ENCODE measurements at regions not wholly inside any gene's neighbourhood (a gene's known extent, or its start where the extent isn't known, plus 50 kb on each side); places are given as distances from the start of the nearest gene placed in this dataset.
"Not testable (repeated sequence)": the region's sequence is repeated elsewhere in the genome, so short reads cannot be mapped to it uniquely, and the experiment has no call there.

- no peak for DNase-seq
Measured at GRCh38 chr6:116982401-116982800, 105.4 kb downstream of the RFX6 start.

GRCh38 chr6:116983375-116983774 is 106.3 kb downstream of the RFX6 start:
- DNase-seq = no peak

GRCh38 chr6:116986819-116987218 is 109.8 kb downstream of the RFX6 start:
- no peak for DNase-seq

GRCh38 chr6:116990679-116991078 is 113.6 kb downstream of the RFX6 start:
- DNase-seq = no peak

GRCh38 chr6:116992546-116992945 is 115.5 kb downstream of the RFX6 start:
- DNase-seq = no peak

GRCh38 chr6:116994447-116994846 is 117.4 kb downstream of the RFX6 start:
- DNase-seq = no peak

GRCh38 chr6:116996842-116997241 is 119.8 kb downstream of the RFX6 start:
- DNase-seq = no peak

- no peak for DNase-seq
Measured at GRCh38 chr6:116997496-116997895, 120.5 kb downstream of the RFX6 start.

GRCh38 chr6:117007659-117008058 is 130.6 kb downstream of the RFX6 start:
- DNase-seq = no peak

- DNase-seq = no peak
Measured at GRCh38 chr6:117008618-117009017, 131.6 kb downstream of the RFX6 start.

GRCh38 chr6:117014641-117015473 is 137.8 kb downstream of the RFX6 start:
- not testable (repeated sequence) for DNase-seq

- DNase-seq = not testable (repeated sequence)
Measured at GRCh38 chr6:117015474-117015804, 138.4 kb downstream of the RFX6 start.

GRCh38 chr6:117018771-117019170 is 141.7 kb downstream of the RFX6 start:
- no peak for DNase-seq

GRCh38 chr6:117022774-117023173 is 145.7 kb downstream of the RFX6 start:
- no peak for DNase-seq

GRCh38 chr6:117025310-117025709 is 148.3 kb downstream of the RFX6 start:
- no peak for DNase-seq

GRCh38 chr6:117028256-117028655 is 151.2 kb downstream of the RFX6 start:
- no peak for DNase-seq

- no peak for DNase-seq
Measured at GRCh38 chr6:117034547-117034946, 157.5 kb downstream of the RFX6 start.

GRCh38 chr6:117034971-117035370 is 157.9 kb downstream of the RFX6 start:
- DNase-seq = no peak

GRCh38 chr6:117050301-117050700 is 173.3 kb downstream of the RFX6 start:
- no peak for DNase-seq

- no peak for DNase-seq
Measured at GRCh38 chr6:117072134-117072533, 193.2 kb upstream of the VGLL2 start.

GRCh38 chr6:117072781-117073180 is 192.6 kb upstream of the VGLL2 start:
- DNase-seq = no peak

- no peak for DNase-seq
Measured at GRCh38 chr6:117074672-117075071, 190.7 kb upstream of the VGLL2 start.

GRCh38 chr6:117075218-117075617 is 190.1 kb upstream of the VGLL2 start:
- no peak for DNase-seq

- no peak for DNase-seq
Measured at GRCh38 chr6:117076076-117076475, 189.3 kb upstream of the VGLL2 start.

- DNase-seq = no peak
Measured at GRCh38 chr6:117077300-117077699, 188.1 kb upstream of the VGLL2 start.
